ENCODE measurements at regions not wholly inside any gene's neighbourhood (a gene's known extent, or its start where the extent isn't known, plus 50 kb on each side); places are given as distances from the start of the nearest gene placed in this dataset.

GRCh38 chr2:118179445-118179844, 91.2 kb downstream of the INSIG2 start:
- no peaks in the 10 kb centered on the region for H3K27me3 ChIP-seq (ENCODE audit: control insufficient read depth, insufficient read depth, low read length)
- no peak overlapping the region for H3K9ac ChIP-seq
- H3K27ac ChIP-seq = no peak overlapping the region
- no peaks in the 10 kb centered on the region for H3K36me3 ChIP-seq (ENCODE audit: control insufficient read depth, insufficient read depth, low read length)
- H3K79me2 ChIP-seq = no peaks in the 10 kb centered on the region
- H3K9me3 ChIP-seq (ENCODE audit: control insufficient read depth, low read length) = no peaks in the 10 kb centered on the region
- H3K4me3 ChIP-seq (ENCODE audit: low read depth, low read length) = no peak overlapping the region
- no peak overlapping the region for H3K4me2 ChIP-seq (ENCODE audit: low read length)
- no peaks in the 10 kb centered on the region for H3K4me1 ChIP-seq
- no peak for TF ChIP-seq CTCF (IDR thresholded peaks at IDR 0.05)
- H2AFZ ChIP-seq = no peak overlapping the region

- Histone ChIP-seq H3K4me3 (ENCODE audit: low read depth, low read length) (no peak overlapping the region), H3K4me1 (no peaks in the 10 kb centered on the region), H3K27ac (no peak overlapping the region), H3K9ac (no peak overlapping the region), H3K27me3 (ENCODE audit: control insufficient read depth, insufficient read depth, low read length) (no peaks in the 10 kb centered on the region), H3K9me3 (ENCODE audit: control insufficient read depth, low read length) (no peaks in the 10 kb centered on the region), H3K79me2 (no peaks in the 10 kb centered on the region), H2AFZ (no peak overlapping the region), H3K36me3 (ENCODE audit: control insufficient read depth, insufficient read depth, low read length) (no peaks in the 10 kb centered on the region), H3K4me2 (ENCODE audit: low read length) (no peak overlapping the region)
- no peak for TF ChIP-seq CTCF (IDR thresholded peaks at IDR 0.05)
Observed at GRCh38 chr2:118177884-118178283, 89.6 kb downstream of the INSIG2 start.

GRCh38 chr2:118177318-118177717, 89.0 kb downstream of the INSIG2 start:
- Histone ChIP-seq H3K27ac (no peak overlapping the region), H3K4me3 (ENCODE audit: low read depth, low read length) (no peak overlapping the region), H3K27me3 (ENCODE audit: control insufficient read depth, insufficient read depth, low read length) (no peaks in the 10 kb centered on the region), H3K9ac (no peak overlapping the region), H3K4me2 (ENCODE audit: low read length) (no peak overlapping the region), H2AFZ (no peak overlapping the region), H3K4me1 (no peaks in the 10 kb centered on the region), H3K36me3 (ENCODE audit: control insufficient read depth, insufficient read depth, low read length) (no peaks in the 10 kb centered on the region), H3K79me2 (no peaks in the 10 kb centered on the region), H3K9me3 (ENCODE audit: control insufficient read depth, low read length) (no peaks in the 10 kb centered on the region)
- no peak for TF ChIP-seq CTCF (IDR thresholded peaks at IDR 0.05)

GRCh38 chr2:118176601-118177000, 88.3 kb downstream of the INSIG2 start:
- no peak for TF ChIP-seq CTCF (IDR thresholded peaks at IDR 0.05)
- H3K27ac ChIP-seq = no peak overlapping the region
- no peaks in the 10 kb centered on the region for H3K27me3 ChIP-seq (ENCODE audit: control insufficient read depth, insufficient read depth, low read length)
- H3K9me3 ChIP-seq (ENCODE audit: control insufficient read depth, low read length) = no peaks in the 10 kb centered on the region
- H3K9ac ChIP-seq = no peak overlapping the region
- no peaks in the 10 kb centered on the region for H3K36me3 ChIP-seq (ENCODE audit: control insufficient read depth, insufficient read depth, low read length)
- H2AFZ ChIP-seq = no peak overlapping the region
- H3K4me1 ChIP-seq = no peaks in the 10 kb centered on the region
- H3K4me3 ChIP-seq (ENCODE audit: low read depth, low read length) = no peak overlapping the region
- H3K4me2 ChIP-seq (ENCODE audit: low read length) = no peak overlapping the region
- no peaks in the 10 kb centered on the region for H3K79me2 ChIP-seq

- no peaks in the 10 kb centered on the region for H3K36me3 ChIP-seq (ENCODE audit: control insufficient read depth, insufficient read depth, low read length)
- no peak overlapping the region for H2AFZ ChIP-seq
- H3K4me1 ChIP-seq = no peaks in the 10 kb centered on the region
- H3K4me2 ChIP-seq (ENCODE audit: low read length) = no peak overlapping the region
- no peak overlapping the region for H3K27ac ChIP-seq
- no peak for TF ChIP-seq CTCF (IDR thresholded peaks at IDR 0.05)
- H3K79me2 ChIP-seq = no peaks in the 10 kb centered on the region
- no peaks in the 10 kb centered on the region for H3K9me3 ChIP-seq (ENCODE audit: control insufficient read depth, low read length)
- H3K9ac ChIP-seq = no peak overlapping the region
- no peaks in the 10 kb centered on the region for H3K27me3 ChIP-seq (ENCODE audit: control insufficient read depth, insufficient read depth, low read length)
- no peak overlapping the region for H3K4me3 ChIP-seq (ENCODE audit: low read depth, low read length)
Observed at GRCh38 chr2:118171546-118171945, 83.3 kb downstream of the INSIG2 start.

Data from parathyroid adenoma (tissue), 2 donors.